Right lobe of liver (tissue), 6 donors: ENCODE measurements at regions not wholly inside any gene's neighbourhood (a gene's known extent, or its start where the extent isn't known, plus 50 kb on each side); places are given as distances from the start of the nearest gene placed in this dataset.

ENCODE experiments used
- ATAC-seq, 4 donors: fragments of 200-7000 bp; cut with Tn5 transposase; one replicate each; pipeline ENCODE4 v1.9.1; 2020; ENCODE audit warnings: mild to moderate bottlenecking in 4 of 4, moderate library complexity in 4 of 4
- DNase-seq, 3 donors: peaks; one replicate each; pipeline ENCODE4 v3.0.0-alpha.2; 2020
- H3K27ac ChIP-seq, 3 donors: fragments of 200-600 bp; one replicate each; pipeline ENCODE4 v1.8.0; 2022
- H3K27me3 ChIP-seq, 2 donors: fragments of 200-600 bp; one replicate each; pipeline ENCODE4 v1.8.0; 2022
- H3K36me3 ChIP-seq, 4 donors: fragments of 200-600 bp; sonication (generic) in 1 of 4; one replicate each; pipeline versions ENCODE4 v1.5.1 to v1.8.0; 2017 to 2022; ENCODE audit warnings: control low read depth in 1 of 4
- H3K4me1 ChIP-seq, 4 donors: fragments of 200-600 bp; sonication (generic) in 1 of 4; one replicate each; pipeline versions ENCODE4 v1.5.1 to v1.8.0; 2017 to 2022; ENCODE audit warnings: control low read depth in 1 of 4
- H3K4me3 ChIP-seq, 3 donors: fragments of 200-600 bp; one replicate each; pipeline ENCODE4 v1.8.0; 2022
- H3K9me3 ChIP-seq, 4 donors: fragments of 200-600 bp; sonication (generic) in 1 of 4; one replicate each; pipeline versions ENCODE4 v1.5.1 to v1.8.0; 2017 to 2022; ENCODE audit warnings: control low read depth in 1 of 4
- POLR2A ChIP-seq: fragments of 450-650 bp; IDR thresholded peaks from one replicate; pipeline ENCODE4 v1.6.1; 2017; ENCODE audit warnings: antibody characterized with exemption, mild to moderate bottlenecking
- WGBS: methylation state at CpG from one replicate; pipeline ENCODE4 v1.1.6; 2018; ENCODE audit warnings: low coverage, low lambda C conversion rate; ENCODE audit not compliant: insufficient coverage; ENCODE audit errors: missing lambda C conversion rate; 5-methylcytosine and 5-hydroxymethylcytosine counted together
- intact Hi-C, 2 donors: fragments of 100-400 bp; cut with DNase I; formaldehyde crosslinking; loops; one replicate each; pipeline versions ENCODE4 v1.11.2 to v1.14.1; 2022
- TF ChIP-seq, protein P1 (sequence below), 4 donors: fragments of 200-600 bp in 3 of 4; fragments of 450-650 bp in 1 of 4; IDR thresholded peaks; one replicate each; pipeline versions ENCODE4 v1.5.1 to v1.8.0; 2016 to 2022; ENCODE audit warnings: antibody characterized with exemption in 4 of 4, mild to moderate bottlenecking in 2 of 4
- donor health status: DM: no; HTN: yes; CAD: no.
- donor health status: DM: no; HTN: no; CAD: no.
- donor health status: DM: no; HTN: no; CAD: no.
- donor health status: DM: no; HTN: yes; CAD: no.
- donor health status: DM: no; HTN: yes; CAD: no.

DNA sequence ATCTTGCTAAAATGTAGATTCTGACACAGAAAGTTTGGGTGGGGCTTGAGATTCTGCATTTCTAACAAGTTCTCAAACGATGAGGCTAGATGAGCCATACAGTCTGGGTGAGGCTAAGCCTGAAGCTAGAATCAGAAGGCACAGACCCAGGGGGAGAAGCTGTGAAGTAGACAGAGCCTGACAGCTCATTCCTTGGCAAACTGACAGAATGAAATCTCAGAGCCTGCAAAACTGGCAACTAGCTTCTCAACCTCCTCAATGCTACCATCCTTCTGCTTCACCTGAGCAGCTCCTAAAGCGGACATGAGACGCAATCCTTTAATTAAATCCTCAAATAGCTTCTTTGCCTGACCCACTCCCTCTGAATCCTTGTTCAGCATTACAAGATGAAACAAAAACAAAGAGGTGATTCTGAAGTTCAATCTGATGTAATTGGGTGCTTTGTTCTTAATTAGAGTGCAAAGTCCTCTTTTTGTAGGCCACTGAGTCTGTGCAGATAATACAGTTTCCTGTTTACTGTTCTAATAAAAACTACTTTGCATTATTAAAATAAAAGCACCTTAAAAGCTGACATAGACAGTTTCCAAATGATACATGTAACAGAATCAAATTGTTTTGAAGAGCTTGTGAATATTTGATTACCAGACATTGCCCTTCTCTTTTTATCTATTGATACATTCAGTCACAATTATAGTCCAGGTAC, 71.0 kb upstream of the BMP2K start:
- intact Hi-C loops: no loop called here
- H3K9me3 ChIP-seq: no peaks in the 10 kb centered on the region
- peaks cover 0 to 12% (median 0%) of the 10 kb centered on the region in 4 donors for H3K4me1 ChIP-seq
- ATAC-seq (no peak), DNase-seq (no peak)
- no peaks in the 10 kb centered on the region for H3K27me3 ChIP-seq
- 83% methylated on average over 3 of the region's 3 CpGs for WGBS
- TF ChIP-seq, protein P1, sequence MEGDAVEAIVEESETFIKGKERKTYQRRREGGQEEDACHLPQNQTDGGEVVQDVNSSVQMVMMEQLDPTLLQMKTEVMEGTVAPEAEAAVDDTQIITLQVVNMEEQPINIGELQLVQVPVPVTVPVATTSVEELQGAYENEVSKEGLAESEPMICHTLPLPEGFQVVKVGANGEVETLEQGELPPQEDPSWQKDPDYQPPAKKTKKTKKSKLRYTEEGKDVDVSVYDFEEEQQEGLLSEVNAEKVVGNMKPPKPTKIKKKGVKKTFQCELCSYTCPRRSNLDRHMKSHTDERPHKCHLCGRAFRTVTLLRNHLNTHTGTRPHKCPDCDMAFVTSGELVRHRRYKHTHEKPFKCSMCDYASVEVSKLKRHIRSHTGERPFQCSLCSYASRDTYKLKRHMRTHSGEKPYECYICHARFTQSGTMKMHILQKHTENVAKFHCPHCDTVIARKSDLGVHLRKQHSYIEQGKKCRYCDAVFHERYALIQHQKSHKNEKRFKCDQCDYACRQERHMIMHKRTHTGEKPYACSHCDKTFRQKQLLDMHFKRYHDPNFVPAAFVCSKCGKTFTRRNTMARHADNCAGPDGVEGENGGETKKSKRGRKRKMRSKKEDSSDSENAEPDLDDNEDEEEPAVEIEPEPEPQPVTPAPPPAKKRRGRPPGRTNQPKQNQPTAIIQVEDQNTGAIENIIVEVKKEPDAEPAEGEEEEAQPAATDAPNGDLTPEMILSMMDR (IDR thresholded peaks at IDR 0.05): no peak
- no peak for TF ChIP-seq POLR2A
- no peaks in the 10 kb centered on the region for H3K36me3 ChIP-seq
- H3K27ac ChIP-seq: no peak overlapping the region
- no peak overlapping the region for H3K4me3 ChIP-seq

DNA sequence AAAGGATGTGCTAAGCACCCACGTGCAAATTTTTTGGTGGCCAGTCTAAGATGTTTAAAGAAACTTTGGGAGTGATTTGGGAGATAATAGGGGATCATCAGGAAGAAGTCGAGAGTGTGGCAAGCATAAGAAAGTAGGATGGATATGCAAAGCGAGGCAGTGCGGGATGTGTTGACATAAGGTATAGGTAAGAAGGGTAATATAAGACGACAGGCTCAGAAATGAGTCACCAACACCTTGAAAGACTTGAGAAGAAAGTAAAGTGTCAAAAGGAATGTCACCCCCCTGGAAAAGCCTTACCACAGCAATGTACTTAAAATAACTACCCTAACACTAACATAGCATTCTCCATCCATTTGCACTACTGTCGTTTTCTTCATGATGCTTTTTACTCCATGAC, 69.8 kb upstream of the BMP2K start:
- no peak for DNase-seq
- Histone ChIP-seq H3K36me3 (no peaks in the 10 kb centered on the region), H3K27me3 (no peaks in the 10 kb centered on the region), H3K9me3 (no peaks in the 10 kb centered on the region), H3K27ac (no peak overlapping the region), H3K4me3 (no peak overlapping the region), H3K4me1 (peaks cover 0 to 12% (median 0%) of the 10 kb centered on the region in 4 donors)
- WGBS: 64% methylated on average over 6 of the region's 6 CpGs
- intact Hi-C loops: no loop called here
- no peak for ATAC-seq
- TF ChIP-seq POLR2A: no peak
- TF ChIP-seq, protein P1 (IDR thresholded peaks at IDR 0.05): no peak

DNA sequence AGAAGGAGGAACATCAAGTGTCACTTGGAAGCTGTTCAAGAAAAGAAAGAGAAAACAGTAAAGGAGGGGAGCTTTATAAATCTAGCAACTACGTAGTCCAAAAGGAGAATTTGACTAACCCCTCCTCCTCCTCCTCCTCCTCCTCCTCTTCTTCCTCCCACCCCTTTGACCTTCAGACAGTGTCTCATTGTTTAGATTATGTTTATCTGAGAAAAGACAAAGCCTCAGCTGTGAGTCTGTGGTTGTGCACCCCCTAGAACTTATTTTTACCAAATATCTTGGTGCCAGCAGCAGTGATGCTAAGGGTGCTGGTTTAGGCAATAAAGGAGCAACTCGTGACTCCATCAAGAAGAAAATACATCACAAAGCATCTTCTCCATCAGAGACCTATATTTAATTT, 68.9 kb upstream of the BMP2K start:
- WGBS: 46% methylated on average over 2 of the region's 2 CpGs
- H3K4me1 ChIP-seq: peaks cover 0 to 12% (median 0%) of the 10 kb centered on the region in 4 donors
- TF ChIP-seq, protein P1 (IDR thresholded peaks at IDR 0.05): no peak
- no peak for TF ChIP-seq POLR2A
- H3K9me3 ChIP-seq: no peaks in the 10 kb centered on the region
- DNase-seq (no peak), ATAC-seq (no peak)
- H3K27me3 ChIP-seq: no peaks in the 10 kb centered on the region
- intact Hi-C loops: no loop called here
- no peak overlapping the region for H3K4me3 ChIP-seq
- H3K27ac ChIP-seq: no peak overlapping the region
- H3K36me3 ChIP-seq: no peaks in the 10 kb centered on the region

DNA sequence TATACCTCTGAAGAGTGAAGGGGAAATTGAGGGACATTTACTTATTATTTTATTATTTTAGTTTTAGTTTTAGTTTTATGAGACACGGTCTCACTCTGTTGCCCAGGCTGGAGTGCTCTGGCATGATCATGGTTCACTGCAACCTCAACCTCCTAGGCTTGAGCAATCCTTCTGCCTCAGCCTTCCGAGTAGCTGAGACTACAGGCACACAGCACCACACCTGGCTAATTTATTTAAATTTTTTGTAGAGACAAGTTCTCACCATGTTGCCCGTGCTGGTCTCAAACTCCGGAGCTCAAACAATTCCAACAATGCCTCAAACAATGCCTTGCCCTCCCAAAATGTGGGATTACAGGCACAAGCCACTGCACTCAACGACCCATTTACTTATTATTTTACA, 68.4 kb upstream of the BMP2K start:
- no peak for TF ChIP-seq POLR2A
- TF ChIP-seq, protein P1 (IDR thresholded peaks at IDR 0.05): no peak
- Histone ChIP-seq H3K36me3 (no peaks in the 10 kb centered on the region), H3K27ac (no peak overlapping the region), H3K9me3 (no peaks in the 10 kb centered on the region), H3K4me1 (peaks cover 0 to 12% (median 0%) of the 10 kb centered on the region in 4 donors), H3K4me3 (no peak overlapping the region), H3K27me3 (no peaks in the 10 kb centered on the region)
- no peak for DNase-seq
- 76% methylated on average over 5 of the region's 5 CpGs for WGBS
- no peak for ATAC-seq
- intact Hi-C loops: no loop called here

DNA sequence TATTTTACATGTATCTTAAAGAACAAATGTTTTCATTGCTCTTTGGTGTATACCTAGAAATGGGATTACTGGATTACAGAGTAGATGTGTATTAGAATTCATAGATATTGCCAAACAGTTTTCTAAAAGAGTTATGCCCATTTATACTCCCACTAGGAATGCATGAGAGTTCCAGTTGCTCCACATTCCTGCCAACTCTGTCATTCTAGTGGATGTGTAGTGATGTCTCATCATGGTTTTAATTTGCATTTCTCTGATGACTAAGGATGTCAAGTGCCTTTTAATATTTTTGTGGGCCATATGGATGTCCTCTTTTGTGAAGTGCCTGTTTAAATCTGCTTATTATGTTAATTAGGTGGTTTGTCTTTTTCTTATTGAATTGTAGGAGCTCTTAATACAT, 65.6 kb upstream of the BMP2K start:
- no peak for TF ChIP-seq POLR2A
- TF ChIP-seq, protein P1 (IDR thresholded peaks at IDR 0.05): no peak
- DNase-seq: no peak
- no peak for ATAC-seq
- H3K9me3 ChIP-seq: no peaks in the 10 kb centered on the region
- intact Hi-C loops: no loop called here
- H3K4me1 ChIP-seq: peaks cover 0 to 3% (median 0%) of the 10 kb centered on the region in 4 donors
- H3K4me3 ChIP-seq: no peak overlapping the region
- H3K36me3 ChIP-seq: no peaks in the 10 kb centered on the region
- H3K27ac ChIP-seq: no peak overlapping the region
- no peaks in the 10 kb centered on the region for H3K27me3 ChIP-seq
